ENCODE measurements at regions not wholly inside any gene's neighbourhood (a gene's known extent, or its start where the extent isn't known, plus 50 kb on each side); places are given as distances from the start of the nearest gene placed in this dataset.
A peak's percentile ranks its signal among the peaks of the same experiment; 100 is the strongest.

DNA sequence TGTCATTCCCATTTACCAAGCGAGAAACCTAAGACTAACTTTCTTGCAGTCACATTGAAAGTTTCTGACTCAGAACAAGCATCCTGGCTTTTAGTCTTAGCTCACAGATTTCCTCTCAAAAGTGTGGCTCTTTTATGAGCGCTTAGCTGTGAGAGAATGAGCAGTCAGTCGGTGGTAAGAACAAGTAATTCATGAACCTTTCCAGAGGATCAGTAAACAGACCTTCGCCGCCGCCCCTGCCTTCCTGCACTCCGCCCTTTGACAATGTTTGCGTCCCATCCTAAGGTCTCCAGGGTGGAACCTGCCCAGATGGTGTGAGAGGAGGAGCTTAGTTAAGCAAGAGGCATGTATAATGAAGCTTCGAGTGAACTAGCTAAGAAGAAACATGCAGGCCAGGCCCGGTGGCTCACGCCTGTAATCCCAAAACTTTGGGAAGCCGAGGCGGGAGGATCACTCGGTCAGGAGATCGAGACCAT lies 142.4 kb downstream of the GLUL start (continued):
- TF ChIP-seq, protein P1, sequence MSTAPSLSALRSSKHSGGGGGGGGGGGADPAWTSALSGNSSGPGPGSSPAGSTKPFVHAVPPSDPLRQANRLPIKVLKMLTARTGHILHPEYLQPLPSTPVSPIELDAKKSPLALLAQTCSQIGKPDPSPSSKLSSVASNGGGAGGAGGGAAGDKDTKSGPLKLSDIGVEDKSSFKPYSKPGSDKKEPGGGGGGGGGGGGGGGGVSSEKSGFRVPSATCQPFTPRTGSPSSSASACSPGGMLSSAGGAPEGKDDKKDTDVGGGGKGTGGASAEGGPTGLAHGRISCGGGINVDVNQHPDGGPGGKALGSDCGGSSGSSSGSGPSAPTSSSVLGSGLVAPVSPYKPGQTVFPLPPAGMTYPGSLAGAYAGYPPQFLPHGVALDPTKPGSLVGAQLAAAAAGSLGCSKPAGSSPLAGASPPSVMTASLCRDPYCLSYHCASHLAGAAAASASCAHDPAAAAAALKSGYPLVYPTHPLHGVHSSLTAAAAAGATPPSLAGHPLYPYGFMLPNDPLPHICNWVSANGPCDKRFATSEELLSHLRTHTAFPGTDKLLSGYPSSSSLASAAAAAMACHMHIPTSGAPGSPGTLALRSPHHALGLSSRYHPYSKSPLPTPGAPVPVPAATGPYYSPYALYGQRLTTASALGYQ (CRISPR knock-in tag; IDR thresholded peaks at IDR 0.05) = peak; percentile 35; the same call in 1 of the 2 replicates
- TF ChIP-seq, protein P2, sequence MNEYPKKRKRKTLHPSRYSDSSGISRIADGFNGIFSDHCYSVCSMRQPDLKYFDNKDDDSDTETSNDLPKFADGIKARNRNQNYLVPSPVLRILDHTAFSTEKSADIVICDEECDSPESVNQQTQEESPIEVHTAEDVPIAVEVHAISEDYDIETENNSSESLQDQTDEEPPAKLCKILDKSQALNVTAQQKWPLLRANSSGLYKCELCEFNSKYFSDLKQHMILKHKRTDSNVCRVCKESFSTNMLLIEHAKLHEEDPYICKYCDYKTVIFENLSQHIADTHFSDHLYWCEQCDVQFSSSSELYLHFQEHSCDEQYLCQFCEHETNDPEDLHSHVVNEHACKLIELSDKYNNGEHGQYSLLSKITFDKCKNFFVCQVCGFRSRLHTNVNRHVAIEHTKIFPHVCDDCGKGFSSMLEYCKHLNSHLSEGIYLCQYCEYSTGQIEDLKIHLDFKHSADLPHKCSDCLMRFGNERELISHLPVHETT (CRISPR knock-in tag; conservative IDR thresholded peaks at IDR 0.05) = no peak
- TF ChIP-seq ZFX (CRISPR knock-in tag; IDR thresholded peaks at IDR 0.05; ENCODE audit: low read depth) (peak; percentile 87), ATF7-NPFF (CRISPR knock-in tag; IDR thresholded peaks at IDR 0.05; ENCODE audit: low read depth) (0 out of 2 replicates have a peak, but pooled peaks have one; percentile 39), TAF15 (IDR thresholded peaks at IDR 0.05; ENCODE audit: low read depth, low read length, poor library complexity, severe bottlenecking) (no peak), NAIF1 (CRISPR knock-in tag; IDR thresholded peaks at IDR 0.05; ENCODE audit: borderline replicate concordance) (no peak), AGO2 (optimal IDR thresholded peaks at IDR 0.05; ENCODE audit: low read depth, low read length) (no peak), MIER3 (CRISPR knock-in tag; IDR thresholded peaks at IDR 0.05; ENCODE audit: borderline replicate concordance) (peak; percentile 73; the same call in 1 of the 2 replicates), ZNF792 (CRISPR knock-in tag; IDR thresholded peaks at IDR 0.05) (peak; percentile 36; the same call in 1 of the 2 replicates), SOX6 (IDR thresholded peaks at IDR 0.05) (no peak), SOX6 (CRISPR knock-in tag; IDR thresholded peaks at IDR 0.05) (peak; percentile 68), PAWR (CRISPR knock-in tag; IDR thresholded peaks at IDR 0.05; ENCODE audit: borderline replicate concordance) (no peak), STAG1 (CRISPR knock-in tag; IDR thresholded peaks at IDR 0.05) (0 out of 2 replicates have a peak, but pooled peaks have one; percentile 13), ZNF724P (CRISPR knock-in tag; IDR thresholded peaks at IDR 0.05; ENCODE audit: borderline replicate concordance) (peak; percentile 60; the same call in 1 of the 2 replicates), STAT5B (CRISPR knock-in tag; IDR thresholded peaks at IDR 0.05) (no peak), SNAI1 (CRISPR knock-in tag; IDR thresholded peaks at IDR 0.05; ENCODE audit: borderline replicate concordance) (no peak), RFX3 (CRISPR knock-in tag; IDR thresholded peaks at IDR 0.05) (no peak), ZNF17 (CRISPR knock-in tag; IDR thresholded peaks at IDR 0.05) (no peak), PRPF4 (IDR thresholded peaks at IDR 0.05; ENCODE audit: low read depth, low read length, poor library complexity, severe bottlenecking) (no peak)
- TF ChIP-seq, protein P3, sequence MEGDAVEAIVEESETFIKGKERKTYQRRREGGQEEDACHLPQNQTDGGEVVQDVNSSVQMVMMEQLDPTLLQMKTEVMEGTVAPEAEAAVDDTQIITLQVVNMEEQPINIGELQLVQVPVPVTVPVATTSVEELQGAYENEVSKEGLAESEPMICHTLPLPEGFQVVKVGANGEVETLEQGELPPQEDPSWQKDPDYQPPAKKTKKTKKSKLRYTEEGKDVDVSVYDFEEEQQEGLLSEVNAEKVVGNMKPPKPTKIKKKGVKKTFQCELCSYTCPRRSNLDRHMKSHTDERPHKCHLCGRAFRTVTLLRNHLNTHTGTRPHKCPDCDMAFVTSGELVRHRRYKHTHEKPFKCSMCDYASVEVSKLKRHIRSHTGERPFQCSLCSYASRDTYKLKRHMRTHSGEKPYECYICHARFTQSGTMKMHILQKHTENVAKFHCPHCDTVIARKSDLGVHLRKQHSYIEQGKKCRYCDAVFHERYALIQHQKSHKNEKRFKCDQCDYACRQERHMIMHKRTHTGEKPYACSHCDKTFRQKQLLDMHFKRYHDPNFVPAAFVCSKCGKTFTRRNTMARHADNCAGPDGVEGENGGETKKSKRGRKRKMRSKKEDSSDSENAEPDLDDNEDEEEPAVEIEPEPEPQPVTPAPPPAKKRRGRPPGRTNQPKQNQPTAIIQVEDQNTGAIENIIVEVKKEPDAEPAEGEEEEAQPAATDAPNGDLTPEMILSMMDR (CRISPR knock-in tag; IDR thresholded peaks at IDR 0.05) = no peak
- TF ChIP-seq, protein P4, sequence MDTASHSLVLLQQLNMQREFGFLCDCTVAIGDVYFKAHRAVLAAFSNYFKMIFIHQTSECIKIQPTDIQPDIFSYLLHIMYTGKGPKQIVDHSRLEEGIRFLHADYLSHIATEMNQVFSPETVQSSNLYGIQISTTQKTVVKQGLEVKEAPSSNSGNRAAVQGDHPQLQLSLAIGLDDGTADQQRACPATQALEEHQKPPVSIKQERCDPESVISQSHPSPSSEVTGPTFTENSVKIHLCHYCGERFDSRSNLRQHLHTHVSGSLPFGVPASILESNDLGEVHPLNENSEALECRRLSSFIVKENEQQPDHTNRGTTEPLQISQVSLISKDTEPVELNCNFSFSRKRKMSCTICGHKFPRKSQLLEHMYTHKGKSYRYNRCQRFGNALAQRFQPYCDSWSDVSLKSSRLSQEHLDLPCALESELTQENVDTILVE (CRISPR knock-in tag; IDR thresholded peaks at IDR 0.05) = no peak
- TF ChIP-seq, protein P5, sequence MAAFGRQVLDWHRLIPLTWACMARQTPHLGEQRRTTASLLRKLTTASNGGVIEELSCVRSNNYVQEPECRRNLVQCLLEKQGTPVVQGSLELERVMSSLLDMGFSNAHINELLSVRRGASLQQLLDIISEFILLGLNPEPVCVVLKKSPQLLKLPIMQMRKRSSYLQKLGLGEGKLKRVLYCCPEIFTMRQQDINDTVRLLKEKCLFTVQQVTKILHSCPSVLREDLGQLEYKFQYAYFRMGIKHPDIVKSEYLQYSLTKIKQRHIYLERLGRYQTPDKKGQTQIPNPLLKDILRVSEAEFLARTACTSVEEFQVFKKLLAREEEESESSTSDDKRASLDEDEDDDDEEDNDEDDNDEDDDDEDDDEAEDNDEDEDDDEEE (CRISPR knock-in tag; IDR thresholded peaks at IDR 0.05) = no peak
- TF ChIP-seq, protein P6, sequence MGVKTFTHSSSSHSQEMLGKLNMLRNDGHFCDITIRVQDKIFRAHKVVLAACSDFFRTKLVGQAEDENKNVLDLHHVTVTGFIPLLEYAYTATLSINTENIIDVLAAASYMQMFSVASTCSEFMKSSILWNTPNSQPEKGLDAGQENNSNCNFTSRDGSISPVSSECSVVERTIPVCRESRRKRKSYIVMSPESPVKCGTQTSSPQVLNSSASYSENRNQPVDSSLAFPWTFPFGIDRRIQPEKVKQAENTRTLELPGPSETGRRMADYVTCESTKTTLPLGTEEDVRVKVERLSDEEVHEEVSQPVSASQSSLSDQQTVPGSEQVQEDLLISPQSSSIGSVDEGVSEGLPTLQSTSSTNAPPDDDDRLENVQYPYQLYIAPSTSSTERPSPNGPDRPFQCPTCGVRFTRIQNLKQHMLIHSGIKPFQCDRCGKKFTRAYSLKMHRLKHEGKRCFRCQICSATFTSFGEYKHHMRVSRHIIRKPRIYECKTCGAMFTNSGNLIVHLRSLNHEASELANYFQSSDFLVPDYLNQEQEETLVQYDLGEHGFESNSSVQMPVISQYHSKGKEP (CRISPR knock-in tag; IDR thresholded peaks at IDR 0.05) = no peak
